ENCODE measurements at regions not wholly inside any gene's neighbourhood (a gene's known extent, or its start where the extent isn't known, plus 50 kb on each side); places are given as distances from the start of the nearest gene placed in this dataset.

DNA sequence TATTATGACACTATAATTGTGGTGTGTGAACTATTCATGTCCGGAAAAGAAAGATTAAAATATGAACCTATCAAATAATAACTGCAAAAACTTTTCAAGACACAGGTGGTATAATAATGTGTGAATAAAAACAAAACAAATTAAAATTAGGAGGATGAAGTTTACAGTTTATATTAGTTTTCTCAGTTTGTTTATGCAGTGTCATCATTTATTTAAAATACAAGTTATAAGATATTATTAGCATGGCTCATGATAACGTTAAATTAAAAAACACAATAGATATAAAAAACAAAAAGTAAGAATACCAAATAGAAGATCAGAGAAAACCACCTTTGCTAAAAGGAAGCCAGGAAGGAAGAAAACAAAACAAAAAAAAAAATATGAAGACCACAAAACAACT lies 963.8 kb upstream of the ALCAM start:
- no peak for DNase-seq
- Histone ChIP-seq H3K4me3 (no peak overlapping the region), H3K4me1 (no peaks in the 10 kb centered on the region), H3K9me3 (no peaks in the 10 kb centered on the region), H3K27me3 (no peaks in the 10 kb centered on the region), H3K27ac (no peak overlapping the region), H3K36me3 (no peaks in the 10 kb centered on the region)
- TF ChIP-seq POLR2A (IDR thresholded peaks at IDR 0.05), result no peak
- TF ChIP-seq, protein P1, sequence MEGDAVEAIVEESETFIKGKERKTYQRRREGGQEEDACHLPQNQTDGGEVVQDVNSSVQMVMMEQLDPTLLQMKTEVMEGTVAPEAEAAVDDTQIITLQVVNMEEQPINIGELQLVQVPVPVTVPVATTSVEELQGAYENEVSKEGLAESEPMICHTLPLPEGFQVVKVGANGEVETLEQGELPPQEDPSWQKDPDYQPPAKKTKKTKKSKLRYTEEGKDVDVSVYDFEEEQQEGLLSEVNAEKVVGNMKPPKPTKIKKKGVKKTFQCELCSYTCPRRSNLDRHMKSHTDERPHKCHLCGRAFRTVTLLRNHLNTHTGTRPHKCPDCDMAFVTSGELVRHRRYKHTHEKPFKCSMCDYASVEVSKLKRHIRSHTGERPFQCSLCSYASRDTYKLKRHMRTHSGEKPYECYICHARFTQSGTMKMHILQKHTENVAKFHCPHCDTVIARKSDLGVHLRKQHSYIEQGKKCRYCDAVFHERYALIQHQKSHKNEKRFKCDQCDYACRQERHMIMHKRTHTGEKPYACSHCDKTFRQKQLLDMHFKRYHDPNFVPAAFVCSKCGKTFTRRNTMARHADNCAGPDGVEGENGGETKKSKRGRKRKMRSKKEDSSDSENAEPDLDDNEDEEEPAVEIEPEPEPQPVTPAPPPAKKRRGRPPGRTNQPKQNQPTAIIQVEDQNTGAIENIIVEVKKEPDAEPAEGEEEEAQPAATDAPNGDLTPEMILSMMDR (IDR thresholded peaks at IDR 0.05), result no peak
- intact Hi-C loops (cut with DNase I; ENCODE audit: low total_unique reads), result no loop called here

DNA sequence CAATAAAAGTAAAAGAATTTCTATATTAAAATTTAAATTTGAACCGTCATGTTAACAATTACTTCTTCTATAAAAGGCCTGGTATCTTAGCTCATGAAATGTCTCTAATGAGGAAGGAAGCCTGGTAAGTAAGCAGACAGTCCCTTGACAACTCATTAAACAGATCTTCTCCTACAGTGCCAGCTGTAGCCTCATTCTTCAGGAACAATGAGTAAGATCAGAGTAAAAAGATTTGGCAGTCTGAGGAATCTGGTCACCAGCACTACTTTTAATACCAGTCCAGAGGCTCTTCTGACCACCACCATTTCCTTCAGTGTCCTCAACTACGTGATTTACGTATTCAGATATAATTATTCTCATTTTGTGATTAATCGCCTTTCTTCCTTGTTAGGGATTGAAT lies 955.0 kb upstream of the ALCAM start:
- H3K9me3 ChIP-seq, result no peaks in the 10 kb centered on the region
- H3K4me3 ChIP-seq, result no peak overlapping the region
- H3K36me3 ChIP-seq, result no peaks in the 10 kb centered on the region
- H3K4me1 ChIP-seq, result no peaks in the 10 kb centered on the region
- no peak for DNase-seq
- intact Hi-C loops (cut with DNase I; ENCODE audit: low total_unique reads), result no loop called here
- H3K27me3 ChIP-seq, result no peaks in the 10 kb centered on the region
- no peak overlapping the region for H3K27ac ChIP-seq
- TF ChIP-seq, protein P1 (IDR thresholded peaks at IDR 0.05), result no peak
- no peak for TF ChIP-seq POLR2A (IDR thresholded peaks at IDR 0.05)

DNA sequence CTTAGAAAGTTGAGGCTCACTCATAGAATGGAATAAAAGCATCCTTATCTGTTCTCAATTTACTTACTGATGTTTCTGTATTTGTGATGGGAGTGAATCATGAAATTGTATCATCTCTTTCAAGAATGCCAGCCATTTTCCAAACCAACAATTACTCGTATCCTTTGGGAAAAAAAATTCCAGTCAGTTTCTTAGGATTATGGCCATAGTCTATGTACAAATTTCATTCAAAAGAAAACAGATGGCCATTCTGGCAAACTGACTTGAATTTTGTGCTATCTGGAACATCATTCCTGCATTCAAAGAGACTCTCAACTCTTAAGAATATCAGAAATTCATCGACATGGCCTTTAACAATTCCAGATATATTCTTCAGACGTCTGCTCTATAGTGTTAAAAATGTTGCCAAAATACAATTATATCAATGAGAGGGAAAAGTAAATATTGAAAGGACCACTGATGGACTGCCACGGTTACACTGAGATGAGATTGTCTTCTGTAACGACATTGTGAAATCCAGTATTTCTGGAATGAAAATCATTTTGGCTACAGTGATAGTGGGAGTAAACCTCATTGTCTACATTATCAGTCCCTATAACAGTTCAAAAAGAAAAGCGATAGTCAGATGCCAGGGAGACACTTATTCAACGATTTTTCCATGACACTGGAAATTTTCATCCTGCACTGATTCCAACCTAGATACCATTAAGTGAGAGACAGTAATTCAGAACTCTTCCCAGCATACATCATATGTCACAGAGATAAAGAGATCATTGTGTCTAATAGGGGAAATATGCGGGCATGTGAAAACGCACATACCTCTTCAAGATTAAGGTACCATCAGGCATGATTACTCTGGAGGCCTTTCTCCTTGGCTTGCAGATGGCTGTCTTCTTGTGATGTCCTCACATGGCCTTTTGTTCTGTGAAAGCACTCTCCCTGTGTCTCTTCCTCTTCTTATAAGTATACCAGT lies 953.8 kb upstream of the ALCAM start:
- DNase-seq, result no peak
- no peaks in the 10 kb centered on the region for H3K9me3 ChIP-seq
- H3K36me3 ChIP-seq, result no peaks in the 10 kb centered on the region
- H3K27ac ChIP-seq, result no peak overlapping the region
- no peaks in the 10 kb centered on the region for H3K27me3 ChIP-seq
- intact Hi-C loops (cut with DNase I; ENCODE audit: low total_unique reads), result no loop called here
- H3K4me3 ChIP-seq, result no peak overlapping the region
- TF ChIP-seq POLR2A (IDR thresholded peaks at IDR 0.05), result no peak
- TF ChIP-seq, protein P1 (IDR thresholded peaks at IDR 0.05), result no peak
- no peaks in the 10 kb centered on the region for H3K4me1 ChIP-seq

DNA sequence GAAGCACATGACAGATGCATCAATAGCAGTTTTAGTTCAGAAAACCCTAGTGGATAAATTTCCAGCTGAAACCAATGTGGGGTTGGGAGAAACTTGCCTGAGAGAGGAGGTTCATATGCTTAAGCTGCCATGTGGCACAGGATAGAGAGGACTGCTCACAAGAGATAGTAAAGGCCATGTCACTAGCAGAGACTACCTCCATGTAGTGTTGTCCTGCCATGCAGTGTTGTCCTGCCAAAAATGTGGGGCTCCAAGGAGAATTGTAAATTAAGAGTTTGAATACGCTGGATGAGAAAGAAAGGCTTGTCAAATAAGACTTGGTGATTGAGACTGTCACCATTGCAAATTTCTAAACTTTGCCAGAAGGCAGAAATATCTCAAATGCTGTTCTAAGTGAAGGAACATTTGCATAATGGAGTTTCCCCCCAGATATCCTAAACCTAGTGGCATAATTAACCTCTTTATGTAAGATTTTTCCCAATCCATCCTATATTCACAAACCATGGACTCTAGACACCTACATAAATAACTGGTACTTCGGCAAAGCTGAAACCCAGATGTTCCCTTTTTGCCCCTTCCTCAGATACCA lies 938.3 kb upstream of the ALCAM start:
- intact Hi-C loops (cut with DNase I; ENCODE audit: low total_unique reads), result no loop called here
- Histone ChIP-seq H3K36me3 (no peaks in the 10 kb centered on the region), H3K27me3 (no peaks in the 10 kb centered on the region), H3K4me3 (no peak overlapping the region), H3K9me3 (no peaks in the 10 kb centered on the region), H3K27ac (no peak overlapping the region), H3K4me1 (no peaks in the 10 kb centered on the region)
- no peak for DNase-seq
- no peak for TF ChIP-seq POLR2A (IDR thresholded peaks at IDR 0.05)
- TF ChIP-seq, protein P1 (IDR thresholded peaks at IDR 0.05), result no peak

DNA sequence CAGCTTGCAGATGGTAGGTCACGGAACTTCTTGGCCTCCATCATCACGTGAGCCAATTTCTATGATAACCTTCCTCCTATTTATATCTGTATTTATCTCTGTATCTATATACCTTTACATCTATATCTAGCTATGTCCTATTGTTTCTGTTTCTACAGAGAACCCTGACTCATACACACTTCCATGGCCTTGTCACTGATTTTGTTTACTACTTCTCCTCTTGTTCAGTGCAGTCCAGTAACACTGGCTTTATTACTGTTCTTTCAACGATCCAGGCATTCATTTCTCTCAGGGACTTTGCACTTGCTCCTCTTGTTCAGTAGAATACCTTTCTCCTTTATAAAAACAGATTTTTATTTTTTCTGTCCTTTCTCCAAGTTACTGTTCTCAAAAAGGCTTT lies 937.0 kb upstream of the ALCAM start:
- TF ChIP-seq, protein P1 (IDR thresholded peaks at IDR 0.05), result no peak
- no peak for TF ChIP-seq POLR2A (IDR thresholded peaks at IDR 0.05)
- no peaks in the 10 kb centered on the region for H3K4me1 ChIP-seq
- H3K27ac ChIP-seq, result no peak overlapping the region
- no peak for DNase-seq
- intact Hi-C loops (cut with DNase I; ENCODE audit: low total_unique reads), result no loop called here
- H3K36me3 ChIP-seq, result no peaks in the 10 kb centered on the region
- H3K27me3 ChIP-seq, result no peaks in the 10 kb centered on the region
- H3K9me3 ChIP-seq, result no peaks in the 10 kb centered on the region
- no peak overlapping the region for H3K4me3 ChIP-seq
